ENCODE measurements at regions not wholly inside any gene's neighbourhood (a gene's known extent, or its start where the extent isn't known, plus 50 kb on each side); places are given as distances from the start of the nearest gene placed in this dataset.

GRCh38 chr2:71816815-71817214, 330.8 kb downstream of the CYP26B1 start:
- FAIRE-seq, result no peak

GRCh38 chr2:71815701-71816474, 331.8 kb downstream of the CYP26B1 start:
- Histone ChIP-seq H3K27ac (no peak overlapping the region), H3K36me3 (no peaks in the 10 kb centered on the region), H3K9me3 (no peaks in the 10 kb centered on the region), H3K27me3 (peaks cover 0 to 3% (median 0%) of the 10 kb centered on the region in 4 donors), H3K4me3 (no peak overlapping the region), H3K4me1 (no peaks in the 10 kb centered on the region)
- 76 to 86% methylated on average over 5 of the region's 5 CpGs for WGBS, 2 donors
- no peak for TF ChIP-seq CTCF (IDR thresholded peaks at IDR 0.05)
- FAIRE-seq (no peak), ATAC-seq (no peak), DNase-seq (no peak)
- intact Hi-C loops (cut with DNase I), result no loop called here

More at GRCh38 chr2:71816815-71817214, 330.8 kb downstream of the CYP26B1 start:
- no peak for TF ChIP-seq CTCF (IDR thresholded peaks at IDR 0.05)
- Histone ChIP-seq H3K27me3 (peaks cover 0 to 3% (median 0%) of the 10 kb centered on the region in 4 donors), H3K4me3 (no peak overlapping the region), H3K9me3 (no peaks in the 10 kb centered on the region), H3K27ac (no peak overlapping the region), H3K4me1 (no peaks in the 10 kb centered on the region), H3K36me3 (no peaks in the 10 kb centered on the region)
- intact Hi-C loops (cut with DNase I), result no loop called here
- DNase-seq (no peak), ATAC-seq (no peak)
- WGBS, 2 donors, result 91 to 96% methylated on average over 4 of the region's 4 CpGs

- H3K36me3 ChIP-seq, result no peaks in the 10 kb centered on the region
- no peaks in the 10 kb centered on the region for H3K9me3 ChIP-seq
- ATAC-seq, result no peak
- H3K27me3 ChIP-seq, result no peaks in the 10 kb centered on the region
- H3K4me3 ChIP-seq, result no peak overlapping the region
- no peaks in the 10 kb centered on the region for H3K4me1 ChIP-seq
- no peak overlapping the region for H3K27ac ChIP-seq
- 65 to 83% methylated on average over 2 of the region's 2 CpGs for WGBS, 2 donors
- no peak for FAIRE-seq
- DNase-seq, result no peak
- intact Hi-C loops (cut with DNase I), result no loop called here
- TF ChIP-seq CTCF (IDR thresholded peaks at IDR 0.05), result no peak
Measured at GRCh38 chr2:71814885-71815284, 332.8 kb downstream of the CYP26B1 start.

GRCh38 chr2:71813807-71814470, 333.7 kb downstream of the CYP26B1 start:
- H3K27ac ChIP-seq, result no peak overlapping the region
- no peaks in the 10 kb centered on the region for H3K4me1 ChIP-seq
- WGBS, 2 donors, result 71 to 85% methylated on average over 4 of the region's 4 CpGs
- H3K9me3 ChIP-seq, result no peaks in the 10 kb centered on the region
- H3K36me3 ChIP-seq, result no peaks in the 10 kb centered on the region
- TF ChIP-seq CTCF (IDR thresholded peaks at IDR 0.05), result no peak
- no peak overlapping the region for H3K4me3 ChIP-seq
- ATAC-seq (no peak), DNase-seq (no peak), FAIRE-seq (no peak)
- intact Hi-C loops (cut with DNase I), result no loop called here
- no peaks in the 10 kb centered on the region for H3K27me3 ChIP-seq

- 69 to 78% methylated on average over 4 of the region's 4 CpGs for WGBS, 2 donors
- intact Hi-C loops (cut with DNase I), result no loop called here
- no peak for TF ChIP-seq CTCF (IDR thresholded peaks at IDR 0.05)
- Histone ChIP-seq H3K36me3 (no peaks in the 10 kb centered on the region), H3K9me3 (no peaks in the 10 kb centered on the region), H3K4me1 (no peaks in the 10 kb centered on the region), H3K4me3 (no peak overlapping the region), H3K27ac (no peak overlapping the region), H3K27me3 (no peaks in the 10 kb centered on the region)
- ATAC-seq (no peak), DNase-seq (no peak), FAIRE-seq (no peak)
Measured at GRCh38 chr2:71813315-71813714, 334.3 kb downstream of the CYP26B1 start.
